ENCODE measurements at regions not wholly inside any gene's neighbourhood (a gene's known extent, or its start where the extent isn't known, plus 50 kb on each side); places are given as distances from the start of the nearest gene placed in this dataset.

DNA sequence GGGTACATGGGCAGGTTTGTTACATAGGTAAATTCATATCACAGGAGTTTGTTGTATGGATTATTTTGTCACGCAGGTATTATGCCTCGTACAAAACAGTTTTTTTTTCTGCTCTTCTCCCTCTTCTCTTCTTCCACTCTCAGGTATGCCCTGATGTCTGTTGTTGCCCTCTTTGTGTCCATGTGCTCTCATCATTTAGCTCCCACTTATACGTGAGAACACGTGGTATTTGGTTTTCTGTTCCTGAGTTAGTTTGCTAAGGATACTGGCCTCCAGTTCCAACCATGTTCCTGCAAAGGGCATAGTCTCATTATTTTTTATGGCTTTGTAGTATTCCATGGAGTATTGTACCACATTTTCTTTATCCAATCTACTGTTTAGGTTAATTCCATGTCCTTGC, 65.7 kb downstream of the UNC5CL start:
- DNase-seq, result no peak

DNA sequence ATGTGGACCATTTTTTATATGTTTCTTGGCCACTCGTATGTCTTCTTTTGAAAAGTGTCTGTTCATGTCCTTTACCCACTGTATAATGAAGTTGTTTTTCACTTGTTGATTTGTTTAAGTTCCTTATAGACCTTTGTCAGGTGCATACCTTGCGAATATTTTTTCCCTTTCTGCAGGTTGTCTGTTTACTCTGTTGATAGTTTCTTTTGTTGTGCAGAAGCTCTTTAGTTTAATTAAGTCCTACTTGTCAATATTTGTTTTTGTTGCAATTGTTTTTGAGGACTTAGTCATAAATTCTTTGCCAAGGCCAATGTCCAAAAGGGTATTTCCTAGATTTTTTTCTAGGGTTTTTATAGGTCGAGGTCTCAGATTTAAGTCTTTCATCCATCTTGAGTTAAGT, 66.2 kb downstream of the UNC5CL start:
- DNase-seq, result no peak

DNA sequence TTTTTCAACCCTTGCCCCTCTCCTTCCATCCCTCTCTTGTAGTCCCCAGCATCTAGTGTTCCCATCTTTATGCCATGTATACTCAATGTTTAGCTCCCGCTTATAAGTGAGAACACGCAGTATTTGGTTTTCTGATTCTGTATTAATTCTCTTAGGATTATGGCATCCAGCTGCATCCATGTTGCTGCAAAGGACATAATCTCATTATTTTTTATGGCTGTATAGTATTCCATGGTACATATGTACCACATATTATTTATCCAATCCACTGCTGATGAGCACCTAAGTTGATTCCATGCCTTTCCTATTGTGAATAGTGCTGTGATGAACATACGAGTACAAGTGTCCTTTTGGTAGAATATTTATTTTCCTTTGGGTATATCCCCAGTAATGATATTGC, 66.8 kb downstream of the UNC5CL start:
- DNase-seq, result no peak

DNA sequence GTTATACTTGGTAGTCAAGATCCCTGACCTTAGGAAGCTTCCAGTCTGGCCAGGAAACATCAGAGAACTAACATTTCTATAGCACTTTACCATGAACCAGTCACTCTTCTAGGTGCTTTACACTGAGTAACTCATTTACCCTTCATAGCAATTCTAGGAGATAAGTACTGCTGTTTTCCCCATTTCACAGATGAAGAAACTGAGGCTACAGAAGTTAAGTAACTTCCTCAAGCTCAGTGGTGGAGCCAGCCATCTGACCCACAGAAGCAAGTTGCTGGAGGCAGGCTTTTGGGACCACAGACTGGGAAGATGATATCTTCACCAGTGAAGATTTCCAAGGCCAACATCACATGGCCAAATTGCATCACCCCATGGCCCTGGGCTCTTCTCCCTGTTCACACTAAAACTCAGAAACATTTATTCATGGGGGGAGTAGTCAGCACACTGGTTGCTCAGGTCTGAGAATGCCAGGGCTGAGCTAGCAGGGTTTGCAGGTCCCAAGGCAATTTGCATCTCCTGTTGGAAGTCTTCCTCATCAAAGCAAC, 70.3 kb downstream of the UNC5CL start:
- DNase-seq, result no peak

DNA sequence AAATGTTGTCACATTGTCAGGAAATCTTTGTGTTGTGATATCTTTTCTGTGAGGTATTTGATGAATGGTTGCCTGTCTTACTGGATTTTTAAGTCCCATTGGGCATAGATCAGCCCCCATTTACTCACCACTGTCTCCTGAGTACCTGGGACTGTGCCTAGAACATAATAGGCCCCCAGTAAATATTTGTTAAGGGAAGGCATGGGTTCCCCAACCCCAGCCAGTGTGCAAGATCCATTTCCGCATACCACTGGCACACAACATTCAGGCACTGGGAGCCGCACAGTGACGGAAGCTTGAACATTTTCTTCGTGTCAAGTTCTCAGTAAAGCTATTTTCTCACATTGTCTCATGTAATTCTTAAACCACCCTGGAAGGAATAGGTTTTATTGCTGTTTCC, 72.2 kb downstream of the UNC5CL start:
- DNase-seq, result no peak

DNA sequence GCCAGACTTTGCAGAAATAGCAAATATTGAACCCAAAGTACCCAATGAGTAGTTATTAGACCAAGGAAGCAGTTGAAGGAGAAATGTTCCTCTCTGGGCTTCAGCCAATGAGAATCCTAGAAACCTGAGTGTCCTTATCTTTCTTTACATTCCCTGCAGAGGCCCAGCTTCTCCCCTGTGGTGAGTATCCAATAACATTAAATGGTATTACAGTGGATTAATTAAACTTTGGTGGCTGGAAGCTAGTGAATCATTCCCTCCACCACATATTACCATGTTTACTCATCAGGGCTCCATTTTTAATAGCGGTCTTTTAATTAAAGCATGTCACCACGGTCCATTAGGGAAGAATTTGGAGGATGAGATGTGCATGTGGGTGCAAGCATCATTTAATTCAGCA, 74.0 kb downstream of the UNC5CL start:
- no peak for DNase-seq

DNA sequence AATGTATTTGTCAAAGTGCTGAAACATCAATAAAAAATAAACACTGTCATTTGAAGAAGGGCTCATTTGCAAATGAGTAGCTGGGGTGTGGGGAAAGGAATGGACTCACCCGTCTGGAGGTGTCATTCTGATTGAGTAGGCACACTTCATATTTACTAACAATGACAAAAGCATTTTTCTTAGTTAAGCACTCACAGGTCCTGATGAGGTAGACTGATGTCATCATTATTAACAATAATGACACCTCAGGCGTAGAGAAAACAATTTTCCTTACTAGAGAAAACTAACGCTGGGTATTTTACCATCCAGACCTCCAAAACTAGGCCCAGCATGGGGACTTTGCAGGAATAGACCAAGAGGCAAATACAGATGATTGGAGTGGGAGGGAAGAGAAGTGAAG, 76.0 kb downstream of the UNC5CL start:
- no peak for DNase-seq

DNA sequence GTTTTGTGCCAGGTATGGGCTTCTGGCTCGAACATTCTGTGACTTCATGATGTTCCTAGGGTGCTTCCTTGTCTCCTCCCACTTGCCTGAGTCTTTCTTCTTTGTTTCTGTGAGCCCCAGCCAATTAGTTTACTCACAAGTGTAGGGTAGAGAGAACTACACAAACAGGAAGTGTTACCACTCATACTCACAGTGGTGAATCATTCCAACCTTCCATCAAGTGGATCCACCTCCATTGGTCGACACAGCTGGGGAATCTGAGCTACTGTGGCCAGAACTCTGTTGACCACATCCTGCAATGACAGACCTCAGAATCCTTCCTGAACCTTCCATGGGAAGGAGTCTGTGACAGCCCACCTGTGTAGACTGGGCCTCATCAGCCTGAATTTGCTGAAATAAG, 76.8 kb downstream of the UNC5CL start:
- no peak for DNase-seq

DNA sequence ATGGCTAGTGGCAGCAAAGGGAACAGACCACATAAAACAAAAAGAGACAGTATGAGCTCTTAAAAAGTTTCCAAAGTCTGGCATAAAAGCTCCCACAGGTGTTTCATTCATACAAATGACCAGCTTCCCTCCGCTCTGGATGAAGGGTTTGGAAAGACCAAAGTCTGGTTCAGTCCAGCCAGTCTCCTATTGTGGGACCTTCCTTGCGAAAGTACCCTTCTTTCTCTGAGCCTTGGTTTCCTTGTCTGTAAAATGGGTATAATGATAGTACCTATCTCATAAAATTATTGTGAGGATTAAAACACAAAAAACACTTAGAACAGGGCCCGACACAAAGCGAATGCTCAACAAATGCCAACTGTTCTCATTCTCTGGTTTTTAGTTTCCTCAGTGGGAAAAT, 77.2 kb downstream of the UNC5CL start:
- DNase-seq, result no peak

DNA sequence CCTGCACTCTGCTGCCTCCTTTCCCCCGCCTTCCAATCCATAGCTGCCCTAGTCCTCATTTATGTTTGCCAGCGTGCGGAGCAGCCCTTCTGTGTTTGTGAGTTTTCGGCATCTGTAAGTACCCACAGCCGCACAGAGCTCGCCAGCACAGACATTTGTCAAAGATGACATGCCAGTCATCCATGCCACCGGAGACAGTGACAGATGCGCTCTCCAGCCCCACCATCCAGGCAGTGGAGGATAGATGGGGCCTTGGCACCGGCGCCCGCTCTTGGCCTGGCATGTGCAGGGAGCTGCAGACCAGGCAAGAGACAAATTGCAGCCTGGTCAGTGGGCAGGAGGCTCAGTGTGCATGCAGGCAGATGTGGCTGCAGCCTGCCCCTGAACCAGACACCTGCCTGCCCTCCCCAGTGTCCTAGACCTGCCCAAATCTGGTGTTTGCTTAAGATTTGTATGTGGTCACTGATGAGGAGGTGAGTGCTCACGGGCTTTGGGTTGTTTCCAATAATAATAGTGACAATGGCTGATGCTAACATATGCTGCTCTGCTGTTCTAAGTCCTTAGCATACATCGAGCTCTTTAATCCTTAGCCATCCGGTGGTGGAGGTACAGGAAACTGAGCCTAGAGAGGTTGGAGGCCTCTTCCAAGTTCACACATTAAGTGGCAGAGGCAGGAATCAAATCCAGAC, 78.1 kb downstream of the UNC5CL start:
- no peak for DNase-seq

DNA sequence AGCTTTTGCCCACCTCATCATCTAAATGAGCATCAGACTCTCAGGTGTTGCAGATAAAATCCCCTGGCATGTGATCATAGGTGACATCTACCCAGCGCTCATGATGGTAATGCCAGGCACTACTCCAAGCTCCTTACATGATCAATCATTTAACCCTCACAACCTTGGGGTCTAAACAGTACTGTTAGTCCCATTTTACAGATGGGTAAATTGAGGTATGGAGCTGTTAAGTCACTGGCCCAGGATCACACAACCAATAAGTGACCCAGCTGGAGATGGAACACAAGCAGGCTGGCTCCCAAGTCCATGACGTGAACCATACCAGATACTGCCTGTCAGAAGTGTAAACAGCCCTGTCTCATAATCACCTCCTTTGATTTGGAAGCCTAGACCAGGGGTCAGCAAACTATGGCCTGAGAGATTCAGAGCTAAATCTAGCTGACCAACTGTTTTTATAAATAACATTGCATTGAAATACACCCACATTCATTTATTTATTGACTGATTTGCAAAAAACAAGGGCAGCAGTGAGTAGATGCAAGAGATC, 79.2 kb downstream of the UNC5CL start:
- DNase-seq, result no peak

DNA sequence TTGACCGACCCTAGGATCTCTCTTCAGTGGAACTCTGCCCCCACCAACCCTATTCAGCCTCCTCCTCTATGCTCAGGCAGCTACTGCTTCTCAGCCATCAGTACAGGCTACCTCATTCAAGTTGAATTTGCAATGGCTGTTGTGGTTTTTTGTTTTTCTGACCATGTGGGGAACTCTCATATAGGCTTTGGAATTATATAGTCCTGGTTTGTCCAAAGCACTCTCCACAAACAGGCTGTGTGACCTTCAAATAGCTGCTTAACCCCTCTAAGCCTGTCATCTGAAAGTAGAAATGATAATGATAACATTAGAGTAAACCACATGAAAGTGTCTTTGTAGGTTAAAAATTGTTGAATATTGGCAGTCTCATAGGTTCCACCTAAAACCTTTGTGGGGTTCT, 80.3 kb downstream of the UNC5CL start:
- no peak for DNase-seq

DNA sequence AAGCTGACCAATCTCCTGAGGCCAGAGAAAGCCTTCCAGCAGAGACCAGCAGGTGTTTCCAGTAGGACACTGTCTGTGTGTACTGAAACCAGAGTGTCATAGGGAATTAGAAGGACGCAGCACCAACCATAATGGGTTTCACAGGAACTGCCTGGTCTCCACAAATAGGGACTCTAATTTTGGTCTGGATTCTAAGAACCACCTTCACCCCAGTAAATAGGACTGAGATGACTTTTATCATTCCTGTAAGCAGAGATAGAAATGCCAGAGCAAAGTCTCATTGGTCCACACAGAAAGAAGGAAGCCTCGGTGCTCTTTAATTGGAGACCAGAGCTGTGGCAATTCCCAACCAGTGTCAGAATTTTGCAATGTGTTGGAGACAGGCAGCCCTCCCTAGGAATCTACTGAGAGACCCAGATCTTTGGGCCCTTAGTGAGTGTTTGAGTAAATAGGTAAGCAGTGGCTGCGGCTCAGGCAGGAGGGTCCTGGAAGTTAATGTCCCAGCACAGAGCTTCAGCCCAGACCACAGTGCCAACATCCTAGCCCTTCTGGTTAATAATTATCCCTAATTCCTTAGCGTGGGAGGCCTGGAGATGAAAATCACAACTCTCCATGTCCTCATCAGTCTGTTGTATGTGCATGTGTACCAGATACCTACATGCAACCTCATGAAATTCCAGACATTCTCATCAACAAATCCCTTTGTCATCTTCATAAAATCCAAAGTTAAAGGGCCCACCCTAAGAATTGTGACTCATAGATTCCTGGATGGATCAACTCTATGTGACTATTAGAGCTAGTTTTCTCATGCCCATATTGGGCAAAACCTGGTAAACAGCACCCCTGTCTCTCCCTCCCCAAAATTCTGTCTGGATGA, 81.2 kb downstream of the UNC5CL start:
- no peak for DNase-seq

DNA sequence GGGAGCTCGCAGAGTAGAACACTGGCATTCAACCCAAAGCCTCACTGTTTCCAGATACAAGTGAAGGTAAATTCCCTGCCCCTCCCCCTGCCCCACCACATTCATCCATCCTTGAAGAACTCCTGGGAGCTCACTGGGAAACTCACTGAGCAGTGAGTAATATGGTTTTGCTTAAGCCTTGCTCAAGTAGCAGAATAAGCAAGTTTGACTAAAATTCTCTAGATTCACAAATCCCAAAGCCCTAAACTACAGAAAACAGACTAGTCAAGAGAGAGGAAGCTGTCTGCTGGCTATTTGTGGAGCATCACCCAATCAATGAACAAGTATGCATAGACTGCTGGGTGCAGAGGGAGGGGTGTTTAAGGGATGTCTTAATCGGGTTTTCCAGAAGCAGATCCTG, 82.1 kb downstream of the UNC5CL start:
- DNase-seq, result no peak

DNA sequence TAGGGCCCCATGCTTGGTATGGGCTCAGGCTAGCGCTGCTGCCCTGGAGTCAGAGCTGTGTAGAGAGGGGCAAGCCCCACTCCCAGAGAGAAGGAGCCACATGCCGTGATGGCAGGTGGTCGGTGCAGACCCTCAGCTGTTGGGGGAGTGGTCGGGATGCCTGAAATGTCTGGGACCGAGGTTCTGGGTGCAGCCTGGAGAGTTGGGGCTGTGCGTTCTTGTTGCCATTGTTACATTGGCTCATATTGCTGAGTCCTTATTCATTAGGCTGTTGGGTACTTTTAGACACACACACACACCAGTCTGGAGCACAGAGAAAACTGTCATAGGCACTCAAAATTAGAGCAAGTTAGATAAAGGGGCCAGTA, 83.9 kb downstream of the UNC5CL start:
- DNase-seq, result no peak

DNA sequence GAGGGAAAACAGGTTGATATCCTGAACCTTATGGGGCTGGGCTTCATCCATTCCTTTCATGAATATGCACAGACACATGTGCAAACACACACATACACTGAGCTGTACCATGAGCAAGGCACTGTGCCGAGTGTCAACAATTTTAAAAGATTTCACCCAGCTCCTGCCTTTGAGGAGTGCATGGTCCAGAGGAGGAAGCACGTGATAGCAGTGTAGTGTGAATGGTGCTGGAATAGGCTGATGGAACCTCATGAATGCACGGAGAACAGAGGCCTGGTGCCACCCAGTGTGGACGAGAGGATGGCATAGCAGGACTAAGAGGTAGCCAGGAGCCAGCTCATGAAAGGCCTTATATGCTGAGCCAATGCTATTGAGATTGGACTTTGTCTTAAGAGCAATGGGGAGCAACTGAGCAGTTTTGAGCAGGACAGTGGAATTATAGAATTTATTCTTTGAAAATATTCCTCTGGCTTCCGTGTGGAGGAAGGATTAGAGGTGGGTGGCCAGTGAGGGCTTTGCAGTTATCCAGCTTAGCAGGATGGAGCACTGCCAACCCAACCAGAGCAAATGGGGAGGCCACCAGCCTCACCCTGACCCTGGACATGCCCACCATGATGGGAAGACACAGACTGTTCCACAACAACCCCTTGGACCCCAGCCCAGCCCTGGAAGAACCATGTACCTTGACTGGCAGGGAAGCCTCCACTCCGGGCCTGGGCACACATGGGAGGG, 84.4 kb downstream of the UNC5CL start:
- DNase-seq, result no peak

DNA sequence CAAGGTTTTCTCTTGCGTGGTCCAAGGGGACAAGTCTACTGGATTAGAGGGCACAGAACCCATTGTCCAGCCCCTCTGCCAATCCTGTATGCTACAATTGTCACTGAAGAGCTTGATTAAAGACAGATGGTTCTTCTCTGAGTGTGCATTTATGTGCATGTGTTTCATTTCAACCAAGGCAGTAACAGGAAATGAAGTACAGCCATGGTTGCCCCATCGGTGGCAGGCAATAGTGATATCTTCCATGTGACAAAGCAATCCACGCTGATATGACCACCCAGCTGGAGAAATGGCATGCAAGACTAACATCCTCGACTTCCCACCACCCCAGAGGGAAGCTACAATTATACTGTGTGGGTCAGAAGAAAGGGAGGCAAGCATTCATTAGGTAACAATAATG, 85.5 kb downstream of the UNC5CL start:
- no peak for DNase-seq

DNA sequence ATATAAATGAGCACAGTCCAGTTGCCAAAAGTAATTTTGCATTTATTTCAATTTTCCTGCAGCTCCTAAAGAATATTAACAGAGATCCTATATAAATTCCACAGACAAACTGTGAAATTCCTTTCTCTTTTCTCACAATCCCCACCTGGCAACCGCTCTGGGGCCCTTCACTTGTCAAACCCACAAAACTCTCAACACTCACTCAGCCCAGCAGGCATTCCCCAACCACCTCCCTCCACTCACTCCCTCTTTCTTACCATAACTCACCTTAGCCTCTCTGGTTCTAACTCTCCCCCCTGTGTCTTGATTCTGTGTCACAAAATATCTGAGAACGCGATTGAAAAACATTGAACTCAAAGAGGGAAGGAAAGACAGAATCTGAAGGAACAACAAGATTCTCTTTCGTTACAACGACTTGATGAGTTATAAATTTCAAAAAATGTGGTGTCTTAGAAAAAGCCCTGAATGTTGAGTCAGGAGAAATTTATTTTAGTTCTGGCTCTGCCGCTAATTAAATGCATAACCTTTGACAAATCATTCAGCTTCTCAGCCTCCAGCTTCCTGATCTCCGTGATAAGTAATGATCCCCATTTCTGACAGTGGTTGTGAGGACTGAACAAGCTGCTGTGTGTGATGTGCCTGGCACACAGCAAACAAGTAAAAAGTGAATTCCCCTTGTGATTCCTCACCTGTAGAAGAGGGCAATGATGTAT, 87.9 kb downstream of the UNC5CL start:
- DNase-seq, result no peak

DNA sequence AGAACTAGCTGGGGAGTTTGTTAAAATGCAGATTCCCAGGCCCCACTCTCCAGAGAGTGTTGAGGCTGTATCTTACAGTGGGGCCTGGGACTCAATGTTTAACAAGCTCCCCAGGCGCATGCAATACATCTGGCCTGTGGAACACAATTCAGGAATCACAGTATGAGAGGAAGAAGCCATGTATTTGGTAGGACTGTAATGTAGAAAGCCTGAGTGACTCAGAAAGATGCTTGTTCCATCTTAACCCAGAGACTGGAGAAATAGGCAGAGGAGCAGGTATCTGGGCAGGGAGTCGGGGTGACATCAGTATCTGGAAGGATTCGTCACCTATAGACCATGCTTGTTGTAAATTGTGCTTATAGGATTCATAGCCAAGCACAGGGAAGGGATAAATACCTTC, 90.5 kb downstream of the UNC5CL start:
- DNase-seq, result no peak

DNA sequence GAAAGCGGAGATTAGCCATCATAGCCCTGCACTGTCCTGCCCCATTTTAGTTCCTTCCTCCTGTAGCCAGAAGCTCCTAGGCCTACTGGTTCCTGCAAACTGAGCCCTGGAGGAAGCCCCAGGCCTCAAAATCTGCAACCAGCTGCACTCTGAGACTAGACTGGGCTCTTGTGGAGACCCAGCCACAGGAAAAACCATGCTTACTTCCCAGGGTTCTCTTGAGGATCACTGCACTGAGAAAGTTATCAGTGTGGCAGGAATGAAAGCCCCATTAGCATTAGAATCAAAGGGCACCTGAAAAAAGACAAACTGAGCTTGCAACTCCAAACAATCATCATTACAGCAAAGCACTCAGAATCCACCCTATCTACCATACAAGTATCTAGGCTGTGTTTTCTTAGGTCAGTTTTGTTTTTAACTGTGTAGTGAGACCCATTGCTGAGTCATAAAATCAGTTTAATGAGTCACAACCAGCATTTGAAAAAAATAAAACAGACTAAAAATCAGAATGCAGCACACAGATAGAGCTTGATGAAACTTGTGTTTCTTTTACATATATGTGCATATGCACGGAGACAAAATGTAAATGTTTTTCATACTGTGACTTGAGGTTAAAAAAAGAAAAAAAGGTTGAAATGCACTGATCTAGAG, 91.0 kb downstream of the UNC5CL start:
- DNase-seq, result no peak

DNA sequence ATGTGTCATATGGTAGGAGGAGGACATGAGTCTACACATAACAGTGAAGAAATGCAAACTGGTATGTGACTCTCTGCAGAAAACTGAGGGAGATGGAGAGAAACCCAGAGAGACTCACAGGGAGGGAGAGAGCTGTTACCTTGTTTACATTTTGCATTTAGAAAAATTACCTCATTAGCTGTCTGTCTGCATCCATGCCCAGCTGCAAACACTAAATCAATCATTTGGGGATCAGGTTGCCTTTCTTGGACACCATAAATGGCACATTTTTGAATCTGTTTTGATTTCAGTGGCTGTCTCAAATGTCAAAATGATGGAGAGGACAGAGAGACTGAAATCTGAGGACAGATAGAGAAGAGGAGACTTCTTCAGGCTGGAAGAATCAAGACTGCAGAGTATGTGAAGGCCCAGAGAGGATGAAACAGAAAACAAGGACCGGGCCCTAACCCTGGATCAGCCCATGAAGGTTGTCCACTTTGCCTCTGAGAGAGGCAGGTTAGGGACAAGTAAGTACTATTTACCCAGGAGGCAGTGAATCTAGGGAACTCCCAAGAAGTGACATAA, 92.2 kb downstream of the UNC5CL start:
- no peak for DNase-seq

DNA sequence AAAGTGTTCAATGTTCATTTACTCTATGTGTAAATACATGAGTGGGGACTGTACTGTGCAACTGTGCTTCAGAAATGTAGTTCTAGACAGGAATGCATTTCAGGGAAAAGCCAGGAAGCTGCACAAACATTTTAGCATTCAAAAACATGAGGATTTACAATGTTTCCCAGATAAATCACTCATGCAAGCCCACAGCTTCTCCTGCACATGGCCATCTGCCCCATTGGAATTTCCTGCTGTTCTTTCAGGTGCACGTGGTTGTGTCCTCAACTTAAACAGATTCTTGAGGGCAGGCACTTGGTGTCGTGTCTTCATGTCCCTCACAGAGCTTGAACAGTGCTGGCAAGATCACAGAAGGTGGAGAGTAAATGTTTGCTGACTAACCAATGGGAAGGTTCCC, 101.5 kb downstream of the UNC5CL start:
- DNase-seq, result no peak
